Mammary epithelial cell (primary cell): ENCODE measurements at regions not wholly inside any gene's neighbourhood (a gene's known extent, or its start where the extent isn't known, plus 50 kb on each side); places are given as distances from the start of the nearest gene placed in this dataset.

ENCODE experiments used
- EZH2 ChIP-seq: IDR thresholded peaks from 2 replicates; pipeline ENCODE4 v1.6.1; 2012; ENCODE audit warnings: low read length, inconsistent platforms, borderline replicate concordance
- TF ChIP-seq, protein P1 (sequence below), 2 donors: IDR thresholded peaks in 1 of 2; conservative IDR thresholded peaks in 1 of 2; 2 replicates each; pipeline ENCODE4 v1.5.1; 2011 to 2012; ENCODE audit warnings: inconsistent platforms in 2 of 2, low read length in 2 of 2, mild to moderate bottlenecking in 2 of 2, control low read depth in 1 of 2, low read depth in 1 of 2; ENCODE audit not compliant: insufficient read depth in 1 of 2; ENCODE audit errors: extremely low read depth in 1 of 2

- TF ChIP-seq, protein P1, sequence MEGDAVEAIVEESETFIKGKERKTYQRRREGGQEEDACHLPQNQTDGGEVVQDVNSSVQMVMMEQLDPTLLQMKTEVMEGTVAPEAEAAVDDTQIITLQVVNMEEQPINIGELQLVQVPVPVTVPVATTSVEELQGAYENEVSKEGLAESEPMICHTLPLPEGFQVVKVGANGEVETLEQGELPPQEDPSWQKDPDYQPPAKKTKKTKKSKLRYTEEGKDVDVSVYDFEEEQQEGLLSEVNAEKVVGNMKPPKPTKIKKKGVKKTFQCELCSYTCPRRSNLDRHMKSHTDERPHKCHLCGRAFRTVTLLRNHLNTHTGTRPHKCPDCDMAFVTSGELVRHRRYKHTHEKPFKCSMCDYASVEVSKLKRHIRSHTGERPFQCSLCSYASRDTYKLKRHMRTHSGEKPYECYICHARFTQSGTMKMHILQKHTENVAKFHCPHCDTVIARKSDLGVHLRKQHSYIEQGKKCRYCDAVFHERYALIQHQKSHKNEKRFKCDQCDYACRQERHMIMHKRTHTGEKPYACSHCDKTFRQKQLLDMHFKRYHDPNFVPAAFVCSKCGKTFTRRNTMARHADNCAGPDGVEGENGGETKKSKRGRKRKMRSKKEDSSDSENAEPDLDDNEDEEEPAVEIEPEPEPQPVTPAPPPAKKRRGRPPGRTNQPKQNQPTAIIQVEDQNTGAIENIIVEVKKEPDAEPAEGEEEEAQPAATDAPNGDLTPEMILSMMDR (conservative IDR thresholded peaks at IDR 0.05 in 1 of 2, IDR thresholded peaks at IDR 0.05 in 1 of 2; ENCODE audit: extremely low read depth in 1 of 2, insufficient read depth in 1 of 2, low read depth in 1 of 2, low read length in 2 of 2): no peak
- TF ChIP-seq EZH2: no peak
Measured at GRCh38 chr6:18326980-18327379, 60.2 kb upstream of the RNF144B start.
